Loucy (cell line): ENCODE measurements at regions not wholly inside any gene's neighbourhood (a gene's known extent, or its start where the extent isn't known, plus 50 kb on each side); places are given as distances from the start of the nearest gene placed in this dataset.

Experiments used
- H2AFZ ChIP-seq: fragments of 200-600 bp; sonication (generic); 2 replicates; pipeline ENCODE4 v1.6.0; 2016; ENCODE audit warnings: antibody characterized with exemption, mild to moderate bottlenecking, low read length, moderate library complexity
- H3F3A ChIP-seq: fragments of 200-600 bp; 2 replicates; pipeline ENCODE4 v1.6.0; 2016; ENCODE audit warnings: antibody characterized with exemption, low read depth, mild to moderate bottlenecking
- H3K27me3 ChIP-seq: fragments of 200-600 bp; sonication (generic); 2 replicates; pipeline ENCODE4 v1.6.1; 2014; ENCODE audit warnings: low read length, mild to moderate bottlenecking; ENCODE audit not compliant: insufficient read depth, poor library complexity, severe bottlenecking
- H3K36me3 ChIP-seq: fragments of 200-600 bp; sonication (generic); 2 replicates; pipeline ENCODE4 v1.6.1; 2016; ENCODE audit warnings: low read length; ENCODE audit not compliant: insufficient read depth
- H3K4me1 ChIP-seq: fragments of 200-600 bp; sonication (generic); 2 replicates; pipeline ENCODE4 v1.5.1; 2014; ENCODE audit warnings: low read length, mild to moderate bottlenecking; ENCODE audit not compliant: insufficient read depth, poor library complexity, severe bottlenecking
- H3K4me2 ChIP-seq: fragments of 200-600 bp; sonication (generic); 2 replicates; pipeline ENCODE4 v1.6.0; 2014; ENCODE audit warnings: antibody characterized with exemption, low read length, low read depth, mild to moderate bottlenecking; ENCODE audit not compliant: poor library complexity, severe bottlenecking
- H3K4me3 ChIP-seq: fragments of 200-600 bp; sonication (generic); 2 replicates; pipeline ENCODE4 v1.5.1; 2014; ENCODE audit warnings: low read length, mild to moderate bottlenecking, mixed read lengths; ENCODE audit not compliant: poor library complexity, severe bottlenecking
- H3K79me2 ChIP-seq: fragments of 200-600 bp; sonication (generic); 2 replicates; pipeline ENCODE4 v1.6.1; 2014; ENCODE audit warnings: low read length; ENCODE audit not compliant: insufficient read depth
- H3K9ac ChIP-seq: fragments of 200-600 bp; sonication (generic); 2 replicates; pipeline ENCODE4 v1.6.0; 2014; ENCODE audit warnings: mild to moderate bottlenecking, low read depth, low read length, moderate library complexity; ENCODE audit not compliant: poor library complexity, severe bottlenecking
- H3K9me2 ChIP-seq: fragments of 200-600 bp; sonication (generic); replicated peaks from 2 replicates; pipeline ENCODE4 v1.6.1; 2016; ENCODE audit warnings: low read depth, low read length, mixed read lengths
- H3K9me3 ChIP-seq: fragments of 200-600 bp; sonication (generic); 2 replicates; pipeline ENCODE4 v1.6.1; 2014; ENCODE audit warnings: mild to moderate bottlenecking, antibody characterized with exemption, low read length, low read depth; ENCODE audit not compliant: insufficient read depth
- H4K20me1 ChIP-seq: fragments of 200-600 bp; sonication (generic); 2 replicates; pipeline ENCODE4 v1.6.0; 2014; ENCODE audit warnings: antibody characterized with exemption, low read length, mild to moderate bottlenecking; ENCODE audit not compliant: insufficient read depth, poor library complexity, severe bottlenecking
- EZH2phosphoT487 ChIP-seq: fragments of 200-600 bp; IDR thresholded peaks from 2 replicates; pipeline ENCODE4 v1.6.1; 2018; ENCODE audit warnings: antibody characterized with exemption, mild to moderate bottlenecking, moderate library complexity, borderline replicate concordance
- TF ChIP-seq, protein P1 (sequence below): fragments of 200-600 bp; sonication (generic); conservative IDR thresholded peaks from 2 replicates; pipeline ENCODE4 v1.5.1; 2014; ENCODE audit warnings: mild to moderate bottlenecking, antibody characterized with exemption, low read length

DNA sequence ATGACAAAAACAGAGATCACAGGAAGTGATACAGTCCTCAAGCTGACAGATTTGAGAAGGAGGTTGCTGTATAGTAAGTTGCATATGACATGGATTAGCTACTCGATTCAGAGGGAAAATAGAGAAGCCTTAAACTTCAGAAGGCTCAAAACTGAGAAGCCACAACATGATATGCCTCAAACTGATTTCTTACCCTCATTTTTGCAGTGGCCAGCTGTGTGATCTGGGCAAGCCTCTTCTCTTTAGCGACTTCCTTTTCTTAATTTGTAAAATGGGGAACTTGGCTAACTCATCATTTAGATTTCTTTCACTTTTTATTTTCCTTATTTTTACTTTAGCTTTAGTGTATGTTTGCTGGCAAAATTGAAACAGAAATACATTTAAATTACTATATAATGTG lies 421.1 kb downstream of the KIF4B start:
- no peaks in the 10 kb centered on the region for H3K9me2 ChIP-seq
- H3K9me3 ChIP-seq: no peaks in the 10 kb centered on the region
- no peak overlapping the region for H2AFZ ChIP-seq
- H3K4me1 ChIP-seq: no peaks in the 10 kb centered on the region
- H3K9ac ChIP-seq: no peak overlapping the region
- no peaks in the 10 kb centered on the region for H4K20me1 ChIP-seq
- H3K4me3 ChIP-seq: no peak overlapping the region
- H3K4me2 ChIP-seq: no peak overlapping the region
- TF ChIP-seq, protein P1, sequence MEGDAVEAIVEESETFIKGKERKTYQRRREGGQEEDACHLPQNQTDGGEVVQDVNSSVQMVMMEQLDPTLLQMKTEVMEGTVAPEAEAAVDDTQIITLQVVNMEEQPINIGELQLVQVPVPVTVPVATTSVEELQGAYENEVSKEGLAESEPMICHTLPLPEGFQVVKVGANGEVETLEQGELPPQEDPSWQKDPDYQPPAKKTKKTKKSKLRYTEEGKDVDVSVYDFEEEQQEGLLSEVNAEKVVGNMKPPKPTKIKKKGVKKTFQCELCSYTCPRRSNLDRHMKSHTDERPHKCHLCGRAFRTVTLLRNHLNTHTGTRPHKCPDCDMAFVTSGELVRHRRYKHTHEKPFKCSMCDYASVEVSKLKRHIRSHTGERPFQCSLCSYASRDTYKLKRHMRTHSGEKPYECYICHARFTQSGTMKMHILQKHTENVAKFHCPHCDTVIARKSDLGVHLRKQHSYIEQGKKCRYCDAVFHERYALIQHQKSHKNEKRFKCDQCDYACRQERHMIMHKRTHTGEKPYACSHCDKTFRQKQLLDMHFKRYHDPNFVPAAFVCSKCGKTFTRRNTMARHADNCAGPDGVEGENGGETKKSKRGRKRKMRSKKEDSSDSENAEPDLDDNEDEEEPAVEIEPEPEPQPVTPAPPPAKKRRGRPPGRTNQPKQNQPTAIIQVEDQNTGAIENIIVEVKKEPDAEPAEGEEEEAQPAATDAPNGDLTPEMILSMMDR: no peak
- no peak for TF ChIP-seq EZH2phosphoT487
- H3K79me2 ChIP-seq: no peaks in the 10 kb centered on the region
- no peaks in the 10 kb centered on the region for H3K27me3 ChIP-seq
- no peaks in the 10 kb centered on the region for H3F3A ChIP-seq
- H3K36me3 ChIP-seq: no peaks in the 10 kb centered on the region

- H3K4me2 ChIP-seq: no peak overlapping the region
Observed at GRCh38 chr5:155441849-155442248, 428.3 kb downstream of the KIF4B start.

DNA sequence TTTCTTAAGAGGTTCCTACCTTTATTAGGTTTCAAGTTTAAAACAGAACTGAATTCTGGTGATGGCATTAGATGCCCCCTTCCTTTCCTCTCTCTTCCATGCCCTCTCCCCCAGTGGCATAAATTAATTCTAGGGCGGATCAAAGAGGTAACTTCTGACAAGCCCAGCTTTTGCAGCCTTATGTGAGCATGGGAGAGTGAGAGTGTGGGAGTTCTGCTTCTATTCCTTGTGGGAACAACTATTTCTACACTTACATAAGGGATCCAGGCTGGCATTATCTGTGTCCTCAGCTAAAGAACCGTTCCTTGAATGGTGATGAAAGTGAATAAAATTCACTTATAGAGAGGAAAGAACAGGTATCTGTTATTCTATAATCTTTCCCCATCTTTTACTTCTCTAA lies 437.6 kb downstream of the KIF4B start:
- Histone ChIP-seq H4K20me1 (no peaks in the 10 kb centered on the region), H3K4me2 (no peak overlapping the region)

More at GRCh38 chr5:155441849-155442248, 428.3 kb downstream of the KIF4B start:
- H4K20me1 ChIP-seq: no peaks in the 10 kb centered on the region
- H2AFZ ChIP-seq: no peak overlapping the region
- H3K9me3 ChIP-seq: no peaks in the 10 kb centered on the region
- H3K4me1 ChIP-seq: no peaks in the 10 kb centered on the region
- no peaks in the 10 kb centered on the region for H3K9me2 ChIP-seq
- H3K27me3 ChIP-seq: no peaks in the 10 kb centered on the region
- TF ChIP-seq EZH2phosphoT487: no peak
- TF ChIP-seq, protein P1: no peak
- H3K9ac ChIP-seq: no peak overlapping the region
- H3F3A ChIP-seq: no peaks in the 10 kb centered on the region
- H3K79me2 ChIP-seq: no peaks in the 10 kb centered on the region
- H3K4me3 ChIP-seq: no peak overlapping the region
- no peaks in the 10 kb centered on the region for H3K36me3 ChIP-seq

More for the DNA sequence above, 437.6 kb downstream of the KIF4B start:
- Histone ChIP-seq H3K9ac (no peak overlapping the region), H3K36me3 (no peaks in the 10 kb centered on the region), H3K79me2 (no peaks in the 10 kb centered on the region), H3K4me1 (no peaks in the 10 kb centered on the region), H3K9me2 (no peaks in the 10 kb centered on the region), H3F3A (no peaks in the 10 kb centered on the region), H3K27me3 (no peaks in the 10 kb centered on the region), H3K9me3 (no peaks in the 10 kb centered on the region), H3K4me3 (no peak overlapping the region), H2AFZ (no peak overlapping the region)
- no peak for TF ChIP-seq EZH2phosphoT487
- TF ChIP-seq, protein P1: no peak
